ENCODE measurements at regions not wholly inside any gene's neighbourhood (a gene's known extent, or its start where the extent isn't known, plus 50 kb on each side); places are given as distances from the start of the nearest gene placed in this dataset.

- H3K9me3 ChIP-seq (ENCODE audit: control insufficient read depth in 1 of 2, low read length in 2 of 2), result no peaks in the 10 kb centered on the region
- no peaks in the 10 kb centered on the region for H3K36me3 ChIP-seq (ENCODE audit: control insufficient read depth in 1 of 2, insufficient read depth in 2 of 2, low read length in 2 of 2)
- no peaks in the 10 kb centered on the region for H3K4me1 ChIP-seq (ENCODE audit: control insufficient read depth in 1 of 2, insufficient read depth in 2 of 2, low read length in 2 of 2)
- no peak overlapping the region for H3K27ac ChIP-seq (ENCODE audit: low read length)
- no peak overlapping the region for H3K4me3 ChIP-seq (ENCODE audit: low read depth in 1 of 2, low read length in 2 of 2)
- H3K27me3 ChIP-seq (ENCODE audit: low read depth, low read length), result no peaks in the 10 kb centered on the region
Observed at GRCh38 chr5:175124251-175124813, 319.6 kb downstream of the DRD1 start.

GRCh38 chr5:175123542-175123941, 320.4 kb downstream of the DRD1 start:
- no peaks in the 10 kb centered on the region for H3K4me1 ChIP-seq (ENCODE audit: control insufficient read depth in 1 of 2, insufficient read depth in 2 of 2, low read length in 2 of 2)
- H3K27me3 ChIP-seq (ENCODE audit: low read depth, low read length), result no peaks in the 10 kb centered on the region
- no peaks in the 10 kb centered on the region for H3K36me3 ChIP-seq (ENCODE audit: control insufficient read depth in 1 of 2, insufficient read depth in 2 of 2, low read length in 2 of 2)
- H3K4me3 ChIP-seq (ENCODE audit: low read depth in 1 of 2, low read length in 2 of 2), result no peak overlapping the region
- no peak overlapping the region for H3K27ac ChIP-seq (ENCODE audit: low read length)
- no peaks in the 10 kb centered on the region for H3K9me3 ChIP-seq (ENCODE audit: control insufficient read depth in 1 of 2, low read length in 2 of 2)

GRCh38 chr5:175121457-175121856, 322.5 kb downstream of the DRD1 start:
- H3K4me3 ChIP-seq (ENCODE audit: low read depth in 1 of 2, low read length in 2 of 2), result no peak overlapping the region
- H3K27me3 ChIP-seq (ENCODE audit: low read depth, low read length), result no peaks in the 10 kb centered on the region
- no peaks in the 10 kb centered on the region for H3K4me1 ChIP-seq (ENCODE audit: control insufficient read depth in 1 of 2, insufficient read depth in 2 of 2, low read length in 2 of 2)
- no peaks in the 10 kb centered on the region for H3K36me3 ChIP-seq (ENCODE audit: control insufficient read depth in 1 of 2, insufficient read depth in 2 of 2, low read length in 2 of 2)
- H3K27ac ChIP-seq (ENCODE audit: low read length), result no peak overlapping the region
- H3K9me3 ChIP-seq (ENCODE audit: control insufficient read depth in 1 of 2, low read length in 2 of 2), result no peaks in the 10 kb centered on the region

GRCh38 chr5:175120412-175120811, 323.6 kb downstream of the DRD1 start:
- no peak overlapping the region for H3K27ac ChIP-seq (ENCODE audit: low read length)
- H3K4me1 ChIP-seq (ENCODE audit: control insufficient read depth in 1 of 2, insufficient read depth in 2 of 2, low read length in 2 of 2), result no peaks in the 10 kb centered on the region
- H3K9me3 ChIP-seq (ENCODE audit: control insufficient read depth in 1 of 2, low read length in 2 of 2), result no peaks in the 10 kb centered on the region
- H3K27me3 ChIP-seq (ENCODE audit: low read depth, low read length), result no peaks in the 10 kb centered on the region
- H3K4me3 ChIP-seq (ENCODE audit: low read depth in 1 of 2, low read length in 2 of 2), result no peak overlapping the region
- H3K36me3 ChIP-seq (ENCODE audit: control insufficient read depth in 1 of 2, insufficient read depth in 2 of 2, low read length in 2 of 2), result no peaks in the 10 kb centered on the region

GRCh38 chr5:175118700-175119309, 325.2 kb downstream of the DRD1 start:
- no peak overlapping the region for H3K4me3 ChIP-seq (ENCODE audit: low read depth in 1 of 2, low read length in 2 of 2)
- H3K4me1 ChIP-seq (ENCODE audit: control insufficient read depth in 1 of 2, insufficient read depth in 2 of 2, low read length in 2 of 2), result no peaks in the 10 kb centered on the region
- H3K9me3 ChIP-seq (ENCODE audit: control insufficient read depth in 1 of 2, low read length in 2 of 2), result no peaks in the 10 kb centered on the region
- H3K27me3 ChIP-seq (ENCODE audit: low read depth, low read length), result no peaks in the 10 kb centered on the region
- no peaks in the 10 kb centered on the region for H3K36me3 ChIP-seq (ENCODE audit: control insufficient read depth in 1 of 2, insufficient read depth in 2 of 2, low read length in 2 of 2)
- no peak overlapping the region for H3K27ac ChIP-seq (ENCODE audit: low read length)

GRCh38 chr5:175116466-175117048, 327.4 kb downstream of the DRD1 start:
- no peaks in the 10 kb centered on the region for H3K27me3 ChIP-seq (ENCODE audit: low read depth, low read length)
- H3K27ac ChIP-seq (ENCODE audit: low read length), result no peak overlapping the region
- H3K4me3 ChIP-seq (ENCODE audit: low read depth in 1 of 2, low read length in 2 of 2), result no peak overlapping the region
- H3K36me3 ChIP-seq (ENCODE audit: control insufficient read depth in 1 of 2, insufficient read depth in 2 of 2, low read length in 2 of 2), result no peaks in the 10 kb centered on the region
- no peaks in the 10 kb centered on the region for H3K4me1 ChIP-seq (ENCODE audit: control insufficient read depth in 1 of 2, insufficient read depth in 2 of 2, low read length in 2 of 2)
- H3K9me3 ChIP-seq (ENCODE audit: control insufficient read depth in 1 of 2, low read length in 2 of 2), result no peaks in the 10 kb centered on the region

GRCh38 chr5:175115831-175116230, 328.2 kb downstream of the DRD1 start:
- Histone ChIP-seq H3K4me1 (ENCODE audit: control insufficient read depth in 1 of 2, insufficient read depth in 2 of 2, low read length in 2 of 2) (no peaks in the 10 kb centered on the region), H3K36me3 (ENCODE audit: control insufficient read depth in 1 of 2, insufficient read depth in 2 of 2, low read length in 2 of 2) (no peaks in the 10 kb centered on the region), H3K4me3 (ENCODE audit: low read depth in 1 of 2, low read length in 2 of 2) (no peak overlapping the region), H3K27ac (ENCODE audit: low read length) (no peak overlapping the region), H3K9me3 (ENCODE audit: control insufficient read depth in 1 of 2, low read length in 2 of 2) (no peaks in the 10 kb centered on the region), H3K27me3 (ENCODE audit: low read depth, low read length) (no peaks in the 10 kb centered on the region)

GRCh38 chr5:175113947-175114346, 330.0 kb downstream of the DRD1 start:
- Histone ChIP-seq H3K9me3 (ENCODE audit: control insufficient read depth in 1 of 2, low read length in 2 of 2) (no peaks in the 10 kb centered on the region), H3K36me3 (ENCODE audit: control insufficient read depth in 1 of 2, insufficient read depth in 2 of 2, low read length in 2 of 2) (no peaks in the 10 kb centered on the region), H3K4me1 (ENCODE audit: control insufficient read depth in 1 of 2, insufficient read depth in 2 of 2, low read length in 2 of 2) (no peaks in the 10 kb centered on the region), H3K27ac (ENCODE audit: low read length) (no peak overlapping the region), H3K4me3 (ENCODE audit: low read depth in 1 of 2, low read length in 2 of 2) (no peak overlapping the region), H3K27me3 (ENCODE audit: low read depth, low read length) (no peaks in the 10 kb centered on the region)

GRCh38 chr5:175109058-175109755, 334.8 kb downstream of the DRD1 start:
- Histone ChIP-seq H3K27ac (ENCODE audit: low read length) (no peak overlapping the region), H3K4me3 (ENCODE audit: low read depth in 1 of 2, low read length in 2 of 2) (no peak overlapping the region), H3K9me3 (ENCODE audit: control insufficient read depth in 1 of 2, low read length in 2 of 2) (no peaks in the 10 kb centered on the region), H3K4me1 (ENCODE audit: control insufficient read depth in 1 of 2, insufficient read depth in 2 of 2, low read length in 2 of 2) (no peaks in the 10 kb centered on the region), H3K36me3 (ENCODE audit: control insufficient read depth in 1 of 2, insufficient read depth in 2 of 2, low read length in 2 of 2) (no peaks in the 10 kb centered on the region), H3K27me3 (ENCODE audit: low read depth, low read length) (no peaks in the 10 kb centered on the region)

GRCh38 chr5:175107865-175108264, 336.1 kb downstream of the DRD1 start:
- H3K9me3 ChIP-seq (ENCODE audit: control insufficient read depth in 1 of 2, low read length in 2 of 2), result no peaks in the 10 kb centered on the region
- H3K27ac ChIP-seq (ENCODE audit: low read length), result no peak overlapping the region
- H3K4me3 ChIP-seq (ENCODE audit: low read depth in 1 of 2, low read length in 2 of 2), result no peak overlapping the region
- H3K27me3 ChIP-seq (ENCODE audit: low read depth, low read length), result no peaks in the 10 kb centered on the region
- no peaks in the 10 kb centered on the region for H3K4me1 ChIP-seq (ENCODE audit: control insufficient read depth in 1 of 2, insufficient read depth in 2 of 2, low read length in 2 of 2)
- H3K36me3 ChIP-seq (ENCODE audit: control insufficient read depth in 1 of 2, insufficient read depth in 2 of 2, low read length in 2 of 2), result no peaks in the 10 kb centered on the region

GRCh38 chr5:175107028-175107588, 336.9 kb downstream of the DRD1 start:
- H3K36me3 ChIP-seq (ENCODE audit: control insufficient read depth in 1 of 2, insufficient read depth in 2 of 2, low read length in 2 of 2), result no peaks in the 10 kb centered on the region
- no peaks in the 10 kb centered on the region for H3K27me3 ChIP-seq (ENCODE audit: low read depth, low read length)
- no peaks in the 10 kb centered on the region for H3K9me3 ChIP-seq (ENCODE audit: control insufficient read depth in 1 of 2, low read length in 2 of 2)
- H3K4me3 ChIP-seq (ENCODE audit: low read depth in 1 of 2, low read length in 2 of 2), result no peak overlapping the region
- no peaks in the 10 kb centered on the region for H3K4me1 ChIP-seq (ENCODE audit: control insufficient read depth in 1 of 2, insufficient read depth in 2 of 2, low read length in 2 of 2)
- no peak overlapping the region for H3K27ac ChIP-seq (ENCODE audit: low read length)
